ENCODE measurements at regions not wholly inside any gene's neighbourhood (a gene's known extent, or its start where the extent isn't known, plus 50 kb on each side); places are given as distances from the start of the nearest gene placed in this dataset.

DNA sequence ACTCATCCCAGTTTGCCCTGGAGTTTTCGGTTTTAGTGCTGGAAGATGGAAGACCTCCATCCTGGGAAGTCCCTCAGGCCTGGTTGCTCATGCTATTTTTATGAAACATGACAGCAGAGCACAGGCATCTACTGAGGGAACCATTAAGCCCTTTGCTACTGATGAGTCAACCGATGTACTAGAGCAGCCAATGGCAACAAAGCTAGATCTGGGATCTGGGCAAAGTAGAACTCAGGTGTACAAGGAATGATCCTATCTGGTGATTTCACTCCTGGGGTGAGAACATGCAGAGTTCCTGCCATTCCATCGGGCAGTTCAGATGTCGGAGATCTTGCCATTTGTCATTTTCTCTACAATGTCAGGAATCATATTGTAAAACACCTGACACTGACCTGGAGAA, 166.2 kb upstream of the NSMCE3 start:
- TF ChIP-seq ZNF565 (CRISPR knock-in tag; conservative IDR thresholded peaks at IDR 0.05; ENCODE audit: low read depth) (no peak), ZFP3 (CRISPR knock-in tag; IDR thresholded peaks at IDR 0.05) (no peak), ISL1 (CRISPR knock-in tag; IDR thresholded peaks at IDR 0.05) (no peak), TOX (CRISPR knock-in tag; IDR thresholded peaks at IDR 0.05; ENCODE audit: borderline replicate concordance) (no peak), ZFP30 (CRISPR knock-in tag; IDR thresholded peaks at IDR 0.05) (no peak), PPARA (CRISPR knock-in tag; IDR thresholded peaks at IDR 0.05; ENCODE audit: borderline replicate concordance) (no peak), ZC3H10 (CRISPR knock-in tag; IDR thresholded peaks at IDR 0.05) (no peak), SNAI2 (CRISPR knock-in tag; IDR thresholded peaks at IDR 0.05) (no peak), ARNTL (CRISPR knock-in tag; IDR thresholded peaks at IDR 0.05; ENCODE audit: borderline replicate concordance, low read depth) (no peak)

Measured in SK-N-SH treated with all-trans-retinoic acid at 6 μM for 48 hours (cell line).